ENCODE measurements at regions not wholly inside any gene's neighbourhood (a gene's known extent, or its start where the extent isn't known, plus 50 kb on each side); places are given as distances from the start of the nearest gene placed in this dataset.

GRCh38 chr6:104214901-104215300 is 644.8 kb downstream of the HACE1 start (continued):
- no peak for TF ChIP-seq ELK1 (IDR thresholded peaks at IDR 0.05; ENCODE audit: low read depth, low read length)

GRCh38 chr6:104212977-104213668 is 646.6 kb downstream of the HACE1 start:
- ATAC-seq: no peak
- POLR2A ChIA-PET: no interaction called here
- TF ChIP-seq MTA2 (IDR thresholded peaks at IDR 0.05; ENCODE audit: low read depth) (no peak), FOS (IDR thresholded peaks at IDR 0.05; ENCODE audit: borderline replicate concordance, extremely low read depth, insufficient read length) (no peak), IKZF2 (IDR thresholded peaks at IDR 0.05) (no peak), TAF1 (IDR thresholded peaks at IDR 0.05; ENCODE audit: borderline replicate concordance, low read depth, low read length) (no peak), SREBF2 (IDR thresholded peaks at IDR 0.05; ENCODE audit: low read length) (no peak), SKIL (IDR thresholded peaks at IDR 0.05; ENCODE audit: low read depth, poor library complexity, severe bottlenecking) (no peak), RFX5 (IDR thresholded peaks at IDR 0.05; ENCODE audit: low read depth, low read length) (no peak), RUNX3 (IDR thresholded peaks at IDR 0.05; ENCODE audit: low read length) (no peak), E2F8 (IDR thresholded peaks at IDR 0.05; ENCODE audit: low read depth, partially characterized antibody) (no peak), KLF5 (IDR thresholded peaks at IDR 0.05; ENCODE audit: partially characterized antibody) (no peak), KDM1A (IDR thresholded peaks at IDR 0.05; ENCODE audit: borderline replicate concordance) (no peak), ZBTB4 (CRISPR knock-in tag; IDR thresholded peaks at IDR 0.05) (no peak), HDGF (IDR thresholded peaks at IDR 0.05) (no peak)

More at GRCh38 chr6:104212977-104213668, 646.6 kb downstream of the HACE1 start:
- Histone ChIP-seq H3K36me3 (ENCODE audit: control insufficient read depth in 2 of 2, insufficient read depth in 2 of 2, low read length in 1 of 2) (no peaks in the 10 kb centered on the region), H2AFZ (ENCODE audit: control insufficient read depth, low read depth, low read length) (no peak overlapping the region), H3K27ac (ENCODE audit: control insufficient read depth, insufficient read depth) (no peak overlapping the region), H3K4me3 (no peak overlapping the region), H3K9ac (ENCODE audit: control insufficient read depth, insufficient read depth, low read length) (no peak overlapping the region), H4K20me1 (ENCODE audit: control insufficient read depth, insufficient read depth) (no peaks in the 10 kb centered on the region), H3K79me2 (ENCODE audit: control insufficient read depth, insufficient read depth, low read length) (no peaks in the 10 kb centered on the region), H3K4me2 (ENCODE audit: control insufficient read depth, insufficient read depth) (no peak overlapping the region), H3K9me3 (replicated peaks; ENCODE audit: control insufficient read depth, insufficient read depth, low read length) (no peaks in the 10 kb centered on the region), H3K27me3 (replicated peaks in 1 of 2; ENCODE audit: control insufficient read depth in 2 of 2, insufficient read depth in 2 of 2, low read length in 1 of 2) (no peaks in the 10 kb centered on the region), H3K4me1 (ENCODE audit: control insufficient read depth, insufficient read depth, low read length) (no peaks in the 10 kb centered on the region)
- in situ Hi-C loops (cut with MboI) (no loop called here), intact Hi-C loops (cut with micrococcal nuclease; ENCODE audit: unreplicated experiment) (no loop called here)
- SMC1A ChIA-PET (ENCODE audit: uncharacterized antibody, unreplicated experiment): no interaction called here
- FAIRE-seq (no peak), DNase-seq (ENCODE audit: low read depth, low spot score) (no peak)
- no TSS peak for BruUV-seq (replicated peaks)
- CTCF ChIA-PET: no interaction called here
- 0% methylated on average over 1 of the region's 1 CpG for WGBS (ENCODE audit: insufficient coverage, insufficient replicate concordance, low lambda C conversion rate, missing lambda C conversion rate)
- RAD21 ChIA-PET (ENCODE audit: unreplicated experiment): no interaction called here
